ENCODE measurements at regions not wholly inside any gene's neighbourhood (a gene's known extent, or its start where the extent isn't known, plus 50 kb on each side); places are given as distances from the start of the nearest gene placed in this dataset.
"Not testable (repeated sequence)": the region's sequence is repeated elsewhere in the genome, so short reads cannot be mapped to it uniquely, and the experiment has no call there.

DNA sequence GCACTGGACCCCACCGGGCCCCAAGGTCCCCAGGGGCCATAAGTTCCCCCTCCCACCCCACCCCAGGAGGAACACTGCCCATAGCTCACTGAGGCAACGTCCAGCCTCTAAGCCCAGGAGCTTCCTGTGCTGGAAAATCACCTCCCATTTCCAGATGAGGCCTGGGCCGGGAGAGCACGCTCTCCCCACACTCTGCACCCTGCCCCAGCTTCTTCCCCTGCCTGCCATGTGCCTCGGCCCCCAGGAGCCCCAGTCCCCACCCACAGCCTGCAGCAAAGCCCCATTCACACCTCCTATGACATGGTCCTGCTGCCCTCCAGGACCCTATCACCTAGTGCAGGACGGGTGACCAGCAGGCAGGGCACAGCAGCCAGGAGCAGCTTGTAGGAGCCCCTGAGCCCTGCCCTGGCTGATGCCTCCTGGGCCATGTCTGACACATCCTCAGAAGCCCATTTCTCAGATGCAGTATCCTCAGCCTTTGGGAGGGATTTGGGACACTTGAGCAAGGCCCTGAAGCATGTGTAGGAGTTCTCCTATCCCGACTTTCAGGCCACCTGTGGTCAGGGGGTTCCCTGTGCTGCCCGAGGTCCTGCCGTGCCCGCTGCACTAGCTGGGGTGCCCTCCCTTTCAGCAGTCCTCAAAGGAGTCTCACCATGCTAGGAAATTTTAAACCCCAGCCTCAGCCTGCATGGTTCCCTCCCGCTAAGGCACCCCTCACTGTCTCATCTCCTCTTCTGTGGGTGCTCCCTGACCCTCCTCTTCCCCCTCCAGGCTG, 119.4 kb upstream of the FOXD4L5 start:
- Histone ChIP-seq H3K9me3 (ENCODE audit: insufficient read depth, low read length) (no peaks in the 10 kb centered on the region), H3K27me3 (ENCODE audit: low read length) (no peaks in the 10 kb centered on the region), H3K36me3 (ENCODE audit: low read length) (no peaks in the 10 kb centered on the region), H3K9ac (ENCODE audit: low read length) (no peak overlapping the region), H3K27ac (ENCODE audit: low read depth, low read length) (no peak overlapping the region), H4K20me1 (ENCODE audit: low read depth, low read length) (no peaks in the 10 kb centered on the region), H3F3A (ENCODE audit: insufficient read depth) (no peaks in the 10 kb centered on the region), H3K79me2 (ENCODE audit: insufficient read depth, low read length) (no peaks in the 10 kb centered on the region), H3K4me3 (ENCODE audit: insufficient read depth, low read length, poor library complexity, severe bottlenecking) (no peak overlapping the region), H3K4me2 (ENCODE audit: low read depth, low read length, poor library complexity, severe bottlenecking) (no peak overlapping the region), H3K9me2 (replicated peaks; ENCODE audit: insufficient read depth, low read length) (no peaks in the 10 kb centered on the region), H2AFZ (ENCODE audit: low read depth, low read length, severe bottlenecking) (no peak overlapping the region)
- TF ChIP-seq, protein P1, sequence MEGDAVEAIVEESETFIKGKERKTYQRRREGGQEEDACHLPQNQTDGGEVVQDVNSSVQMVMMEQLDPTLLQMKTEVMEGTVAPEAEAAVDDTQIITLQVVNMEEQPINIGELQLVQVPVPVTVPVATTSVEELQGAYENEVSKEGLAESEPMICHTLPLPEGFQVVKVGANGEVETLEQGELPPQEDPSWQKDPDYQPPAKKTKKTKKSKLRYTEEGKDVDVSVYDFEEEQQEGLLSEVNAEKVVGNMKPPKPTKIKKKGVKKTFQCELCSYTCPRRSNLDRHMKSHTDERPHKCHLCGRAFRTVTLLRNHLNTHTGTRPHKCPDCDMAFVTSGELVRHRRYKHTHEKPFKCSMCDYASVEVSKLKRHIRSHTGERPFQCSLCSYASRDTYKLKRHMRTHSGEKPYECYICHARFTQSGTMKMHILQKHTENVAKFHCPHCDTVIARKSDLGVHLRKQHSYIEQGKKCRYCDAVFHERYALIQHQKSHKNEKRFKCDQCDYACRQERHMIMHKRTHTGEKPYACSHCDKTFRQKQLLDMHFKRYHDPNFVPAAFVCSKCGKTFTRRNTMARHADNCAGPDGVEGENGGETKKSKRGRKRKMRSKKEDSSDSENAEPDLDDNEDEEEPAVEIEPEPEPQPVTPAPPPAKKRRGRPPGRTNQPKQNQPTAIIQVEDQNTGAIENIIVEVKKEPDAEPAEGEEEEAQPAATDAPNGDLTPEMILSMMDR (IDR thresholded peaks at IDR 0.05; ENCODE audit: insufficient read depth, low read length, poor library complexity, severe bottlenecking), result no peak
- TF ChIP-seq EZH2phosphoT487 (conservative IDR thresholded peaks at IDR 0.05; ENCODE audit: low read length), result no peak

DNA sequence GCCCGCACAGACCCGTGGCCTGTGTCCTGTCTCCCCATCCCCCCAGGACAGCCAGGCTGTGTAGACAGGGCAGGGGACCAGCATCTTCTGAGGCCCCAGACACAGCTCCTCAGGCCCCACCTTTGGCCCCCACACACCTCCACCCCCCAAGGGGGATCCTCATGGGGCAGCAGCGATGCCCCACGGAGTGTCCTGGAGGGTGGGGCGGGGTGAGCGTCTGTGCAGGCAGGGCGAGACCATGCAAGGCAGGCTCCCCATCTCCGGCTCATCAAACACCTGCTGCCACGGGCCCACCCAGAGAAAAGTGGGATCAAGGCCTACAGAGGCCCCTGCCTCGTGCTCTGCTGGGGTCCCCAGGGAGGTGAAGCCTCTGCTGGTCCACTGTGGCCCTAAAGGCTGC, 118.7 kb upstream of the FOXD4L5 start:
- no peaks in the 10 kb centered on the region for H3F3A ChIP-seq (ENCODE audit: insufficient read depth)
- no peak overlapping the region for H3K27ac ChIP-seq (ENCODE audit: low read depth, low read length)
- TF ChIP-seq EZH2phosphoT487 (conservative IDR thresholded peaks at IDR 0.05; ENCODE audit: low read length), result no peak
- TF ChIP-seq, protein P1 (IDR thresholded peaks at IDR 0.05; ENCODE audit: insufficient read depth, low read length, poor library complexity, severe bottlenecking), result no peak
- H3K27me3 ChIP-seq (ENCODE audit: low read length), result no peaks in the 10 kb centered on the region
- H3K9ac ChIP-seq (ENCODE audit: low read length), result no peak overlapping the region
- no peaks in the 10 kb centered on the region for H3K36me3 ChIP-seq (ENCODE audit: low read length)
- no peak overlapping the region for H3K4me2 ChIP-seq (ENCODE audit: low read depth, low read length, poor library complexity, severe bottlenecking)
- no peaks in the 10 kb centered on the region for H3K9me2 ChIP-seq (replicated peaks; ENCODE audit: insufficient read depth, low read length)
- H4K20me1 ChIP-seq (ENCODE audit: low read depth, low read length), result no peaks in the 10 kb centered on the region
- H3K4me3 ChIP-seq (ENCODE audit: insufficient read depth, low read length, poor library complexity, severe bottlenecking), result no peak overlapping the region
- H3K79me2 ChIP-seq (ENCODE audit: insufficient read depth, low read length), result no peaks in the 10 kb centered on the region
- no peak overlapping the region for H2AFZ ChIP-seq (ENCODE audit: low read depth, low read length, severe bottlenecking)
- no peaks in the 10 kb centered on the region for H3K9me3 ChIP-seq (ENCODE audit: insufficient read depth, low read length)

DNA sequence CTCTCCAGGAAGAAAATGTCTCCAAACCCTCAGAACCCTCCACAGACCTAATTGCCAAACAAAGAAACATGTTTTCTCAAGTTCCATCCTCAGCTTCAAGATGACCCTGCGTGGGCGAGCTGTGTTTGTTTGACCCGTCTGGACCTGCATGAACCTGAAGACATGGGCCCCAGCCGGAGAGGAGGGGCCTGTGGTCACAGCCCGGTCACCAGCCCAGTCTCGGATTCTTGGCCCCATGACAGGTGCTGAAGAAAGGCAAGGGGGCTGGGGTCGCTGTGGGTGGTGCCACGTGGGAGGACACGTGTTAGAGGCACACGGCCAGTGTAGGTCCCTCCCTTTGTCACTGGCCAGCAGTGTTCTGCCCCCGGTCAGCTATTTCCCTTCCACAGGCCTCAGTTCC, 118.1 kb upstream of the FOXD4L5 start:
- not testable (repeated sequence) for H3K79me2 ChIP-seq (ENCODE audit: insufficient read depth, low read length); H3K27me3 ChIP-seq (ENCODE audit: low read length); H3F3A ChIP-seq (ENCODE audit: insufficient read depth); H3K27ac ChIP-seq (ENCODE audit: low read depth, low read length); H2AFZ ChIP-seq (ENCODE audit: low read depth, low read length, severe bottlenecking); H3K9me2 ChIP-seq (replicated peaks; ENCODE audit: insufficient read depth, low read length); H3K36me3 ChIP-seq (ENCODE audit: low read length); H3K4me3 ChIP-seq (ENCODE audit: insufficient read depth, low read length, poor library complexity, severe bottlenecking); H3K4me2 ChIP-seq (ENCODE audit: low read depth, low read length, poor library complexity, severe bottlenecking); H3K9me3 ChIP-seq (ENCODE audit: insufficient read depth, low read length); H3K9ac ChIP-seq (ENCODE audit: low read length); H4K20me1 ChIP-seq (ENCODE audit: low read depth, low read length)

DNA sequence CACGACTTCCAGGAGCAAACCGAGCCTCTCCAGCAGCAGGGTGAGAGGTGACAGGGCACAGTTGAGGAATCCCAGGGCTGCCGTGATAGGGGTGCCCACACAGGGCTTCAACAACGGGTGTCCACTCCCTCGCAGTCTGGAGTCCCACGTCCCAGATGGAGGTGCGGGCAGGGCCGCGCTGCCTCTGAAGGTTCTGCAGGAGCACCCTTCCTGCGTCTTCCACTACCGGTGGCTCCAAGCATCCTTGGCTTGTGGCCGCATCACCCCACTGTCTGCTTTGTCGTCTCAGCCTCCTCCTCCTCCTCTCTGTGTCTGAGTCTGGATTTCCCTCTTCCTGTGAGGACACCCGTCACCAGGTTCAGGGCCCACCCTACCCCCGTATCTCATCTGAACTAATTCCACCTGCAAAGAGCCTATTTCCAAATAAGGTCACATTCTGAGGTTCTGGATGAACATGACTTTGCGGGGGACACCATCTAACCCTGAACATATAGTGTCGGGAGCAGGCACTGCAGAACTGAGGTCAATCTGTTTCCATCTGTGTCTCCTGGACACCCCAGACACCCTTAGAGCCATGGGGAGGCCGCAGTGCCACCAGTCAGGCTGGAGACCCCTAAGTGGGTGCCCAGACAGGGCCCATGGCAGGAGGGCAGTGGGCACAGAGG, 117.3 kb upstream of the FOXD4L5 start:
- H4K20me1 ChIP-seq (ENCODE audit: low read depth, low read length); H3K9ac ChIP-seq (ENCODE audit: low read length): not testable (repeated sequence)

GRCh38 chr9:65401456-65402045, 116.5 kb upstream of the FOXD4L5 start:
- not testable (repeated sequence) for H3K27ac ChIP-seq (ENCODE audit: low read depth, low read length); H3F3A ChIP-seq (ENCODE audit: insufficient read depth); H3K4me3 ChIP-seq (ENCODE audit: insufficient read depth, low read length, poor library complexity, severe bottlenecking); H3K36me3 ChIP-seq (ENCODE audit: low read length); H4K20me1 ChIP-seq (ENCODE audit: low read depth, low read length); H2AFZ ChIP-seq (ENCODE audit: low read depth, low read length, severe bottlenecking); H3K27me3 ChIP-seq (ENCODE audit: low read length); H3K9me3 ChIP-seq (ENCODE audit: insufficient read depth, low read length); H3K4me2 ChIP-seq (ENCODE audit: low read depth, low read length, poor library complexity, severe bottlenecking); H3K9me2 ChIP-seq (replicated peaks; ENCODE audit: insufficient read depth, low read length); H3K9ac ChIP-seq (ENCODE audit: low read length); H3K79me2 ChIP-seq (ENCODE audit: insufficient read depth, low read length)

More for the DNA sequence above, 117.3 kb upstream of the FOXD4L5 start:
- not testable (repeated sequence) for H3K4me2 ChIP-seq (ENCODE audit: low read depth, low read length, poor library complexity, severe bottlenecking); H3K9me2 ChIP-seq (replicated peaks; ENCODE audit: insufficient read depth, low read length); H3K36me3 ChIP-seq (ENCODE audit: low read length); H3K4me3 ChIP-seq (ENCODE audit: insufficient read depth, low read length, poor library complexity, severe bottlenecking); H3K27me3 ChIP-seq (ENCODE audit: low read length); H3K27ac ChIP-seq (ENCODE audit: low read depth, low read length); H2AFZ ChIP-seq (ENCODE audit: low read depth, low read length, severe bottlenecking); H3K9me3 ChIP-seq (ENCODE audit: insufficient read depth, low read length); H3K79me2 ChIP-seq (ENCODE audit: insufficient read depth, low read length); H3F3A ChIP-seq (ENCODE audit: insufficient read depth)
